GM18499 (cell line): ENCODE measurements at regions not wholly inside any gene's neighbourhood (a gene's known extent, or its start where the extent isn't known, plus 50 kb on each side); places are given as distances from the start of the nearest gene placed in this dataset.
"Not testable (repeated sequence)": the region's sequence is repeated elsewhere in the genome, so short reads cannot be mapped to it uniquely, and the experiment has no call there.

Experiments used
- ATAC-seq: cut with Tn5 transposase; IDR thresholded peaks from one replicate; pipeline ENCODE4 v1.9.1; 2021; ENCODE audit warnings: moderate number of reproducible peaks; ENCODE audit not compliant: insufficient read depth, unreplicated experiment

- ATAC-seq, result no peak
These were observed 241.7 kb upstream of the KCNN2 start for GRCh38 chr5:114120166-114120565.

- no peak for ATAC-seq
These were observed 239.0 kb upstream of the KCNN2 start for GRCh38 chr5:114122852-114123251.

- ATAC-seq, result no peak
These were observed 238.2 kb upstream of the KCNN2 start for GRCh38 chr5:114123654-114124053.

GRCh38 chr5:114146398-114146797 is 215.5 kb upstream of the KCNN2 start:
- ATAC-seq, result no peak

- ATAC-seq, result no peak
These were observed 213.6 kb upstream of the KCNN2 start for GRCh38 chr5:114148253-114148652.

- not testable (repeated sequence) for ATAC-seq
These were observed 213.1 kb upstream of the KCNN2 start for GRCh38 chr5:114148728-114149127.

GRCh38 chr5:114152656-114153360 is 209.1 kb upstream of the KCNN2 start:
- ATAC-seq, result no peak

- no peak for ATAC-seq
These were observed 208.5 kb upstream of the KCNN2 start for GRCh38 chr5:114153392-114153791.

GRCh38 chr5:114153833-114154232 is 208.0 kb upstream of the KCNN2 start:
- no peak for ATAC-seq

- no peak for ATAC-seq
These were observed 195.8 kb upstream of the KCNN2 start for GRCh38 chr5:114166081-114166480.

GRCh38 chr5:114174131-114174530 is 187.7 kb upstream of the KCNN2 start:
- ATAC-seq, result no peak

GRCh38 chr5:114174837-114175236 is 187.0 kb upstream of the KCNN2 start:
- ATAC-seq, result no peak

GRCh38 chr5:114176356-114176755 is 185.5 kb upstream of the KCNN2 start:
- ATAC-seq, result no peak

- no peak for ATAC-seq
These were observed 182.7 kb upstream of the KCNN2 start for GRCh38 chr5:114179134-114179533.

- ATAC-seq, result no peak
These were observed 177.9 kb upstream of the KCNN2 start for GRCh38 chr5:114184006-114184405.

- ATAC-seq, result no peak
These were observed 176.6 kb upstream of the KCNN2 start for GRCh38 chr5:114185274-114185673.

GRCh38 chr5:114191441-114191840 is 170.4 kb upstream of the KCNN2 start:
- no peak for ATAC-seq

- ATAC-seq, result no peak
These were observed 169.8 kb upstream of the KCNN2 start for GRCh38 chr5:114192108-114192507.

- ATAC-seq, result no peak
These were observed 160.5 kb upstream of the KCNN2 start for GRCh38 chr5:114201332-114201731.

- no peak for ATAC-seq
These were observed 156.9 kb upstream of the KCNN2 start for GRCh38 chr5:114204923-114205322.

GRCh38 chr5:114206640-114207039 is 155.2 kb upstream of the KCNN2 start:
- ATAC-seq, result no peak

- no peak for ATAC-seq
These were observed 154.3 kb upstream of the KCNN2 start for GRCh38 chr5:114207615-114208014.

GRCh38 chr5:114208120-114208519 is 153.8 kb upstream of the KCNN2 start:
- no peak for ATAC-seq
